AG04450 (cell line): ENCODE measurements at regions not wholly inside any gene's neighbourhood (a gene's known extent, or its start where the extent isn't known, plus 50 kb on each side); places are given as distances from the start of the nearest gene placed in this dataset.

ENCODE experiments used
- CTCF ChIA-PET: fragments of 300-600, 350-600 bp; formaldehyde crosslinking; extraction: SDS; loops from one replicate; lab custom pipeline; 2022; ENCODE audit warnings: antibody characterized with exemption, inconsistent platforms; lab: Charles Lee
- POLR2A ChIA-PET: fragments of 350-600 bp; formaldehyde crosslinking; extraction: SDS; loops from one replicate; lab custom pipeline; 2021; ENCODE audit warnings: antibody characterized with exemption, inconsistent platforms; lab: Yijun Ruan, JAX
- DNase-seq: peaks from one replicate; pipeline ENCODE4 v3.0.0-alpha.2; 2011; ENCODE audit warnings: low read depth, low spot score
- H3K27ac ChIP-seq: one replicate; pipeline ENCODE4 v1.5.1; 2012; ENCODE audit warnings: low read depth, low read length, control low read depth
- H3K27me3 ChIP-seq: one replicate; pipeline ENCODE4 v1.6.0; 2012; ENCODE audit warnings: low read length; ENCODE audit not compliant: control insufficient read depth, insufficient read depth
- H3K4me3 ChIP-seq: 2 replicates; pipeline ENCODE4 v1.5.1; 2011; ENCODE audit warnings: mild to moderate bottlenecking, low read depth, low read length, control low read depth
- H3K9me3 ChIP-seq: 2 replicates; pipeline ENCODE4 v1.5.1; 2012; ENCODE audit warnings: low read length; ENCODE audit not compliant: control insufficient read depth, insufficient read depth
- CTCF ChIP-seq: IDR thresholded peaks from 2 replicates; pipeline ENCODE4 v1.5.1; 2011; ENCODE audit warnings: low read depth, low read length, control low read depth, inconsistent platforms

- POLR2A ChIA-PET: no interaction called here
- Histone ChIP-seq H3K9me3 (no peaks in the 10 kb centered on the region), H3K27me3 (peaks cover 40% of the 10 kb centered on the region), H3K27ac (no peak overlapping the region), H3K4me3 (no peak overlapping the region)
- DNase-seq: no peak
- no peak for TF ChIP-seq CTCF
- CTCF ChIA-PET: interaction anchor here (0.5 kb wide), 1 partner anchor 16 kb away, joined by 9 read pairs; no protein-coding TSS in a partner anchor
Measured at GRCh38 chr3:193815246-193816027, 222.4 kb downstream of the OPA1 start.

- Histone ChIP-seq H3K4me3 (no peak overlapping the region), H3K27me3 (peaks cover 40% of the 10 kb centered on the region), H3K9me3 (no peaks in the 10 kb centered on the region), H3K27ac (no peak overlapping the region)
- CTCF ChIA-PET: interaction anchor here (0.5 kb wide), 1 partner anchor 17 kb away, joined by 9 read pairs; no protein-coding TSS in a partner anchor
- POLR2A ChIA-PET: no interaction called here
- no peak for DNase-seq
- TF ChIP-seq CTCF: no peak
Measured at GRCh38 chr3:193816028-193816395, 223.0 kb downstream of the OPA1 start.

- H3K9me3 ChIP-seq: no peaks in the 10 kb centered on the region
- CTCF ChIA-PET: interaction anchor here (1.2 kb wide), 1 partner anchor 152 kb away, joined by 4 read pairs; no protein-coding TSS in a partner anchor
- H3K4me3 ChIP-seq: no peak overlapping the region
- TF ChIP-seq CTCF: no peak
- DNase-seq: peak; percentile 6
- POLR2A ChIA-PET: interaction anchor here (0.6 kb wide), 1 partner anchor 101 kb away, joined by 3 read pairs; no protein-coding TSS in a partner anchor
- peaks cover 40% of the 10 kb centered on the region for H3K27me3 ChIP-seq
- H3K27ac ChIP-seq: no peak overlapping the region
Measured at GRCh38 chr3:193816656-193817311, 223.8 kb downstream of the OPA1 start.

- TF ChIP-seq CTCF: no peak
- no peak for DNase-seq
- Histone ChIP-seq H3K27me3 (peaks cover 24% of the 10 kb centered on the region), H3K9me3 (no peaks in the 10 kb centered on the region), H3K27ac (no peak overlapping the region), H3K4me3 (no peak overlapping the region)
- ChIA-PET POLR2A (no interaction called here), CTCF (no interaction called here)
Measured at GRCh38 chr3:193819117-193820010, 226.4 kb downstream of the OPA1 start.
